OCI-LY3 (cell line): ENCODE measurements at regions not wholly inside any gene's neighbourhood (a gene's known extent, or its start where the extent isn't known, plus 50 kb on each side); places are given as distances from the start of the nearest gene placed in this dataset.

ENCODE experiments used
- CTCF ChIP-seq: fragments of 200-600, 300-600 bp; sonication (generic); IDR thresholded peaks from 2 replicates; pipeline ENCODE4 v1.5.1; 2014; ENCODE audit warnings: antibody characterized with exemption, low read length, low read depth
- EZH2phosphoT487 ChIP-seq: fragments of 200-600 bp; shearing (Covaris generic); IDR thresholded peaks from 2 replicates; pipeline ENCODE4 v1.6.1; 2018; ENCODE audit warnings: antibody characterized with exemption, mixed run types, low read depth

- TF ChIP-seq CTCF (no peak), EZH2phosphoT487 (no peak)
Measured at GRCh38 chr7:106537119-106537518, 123.8 kb downstream of the CCDC71L start.
